CD14-positive monocyte (primary cell): ENCODE measurements at regions not wholly inside any gene's neighbourhood (a gene's known extent, or its start where the extent isn't known, plus 50 kb on each side); places are given as distances from the start of the nearest gene placed in this dataset.

Experiments used
- DNase-seq, 3 donors: peaks; one replicate each; pipeline ENCODE4 v3.0.0-alpha.2; 2011 to 2022
- H2AFZ ChIP-seq: 2 replicates; pipeline ENCODE4 v1.6.0; 2012; ENCODE audit warnings: mild to moderate bottlenecking, low read depth, low read length, inconsistent platforms; ENCODE audit not compliant: insufficient read depth, poor library complexity, severe bottlenecking
- H3K27ac ChIP-seq, 2 donors: 1 replicate in 1 of 2; 2 replicates in 1 of 2; pipeline ENCODE4 v1.5.1; 2012 to 2013; ENCODE audit warnings: low read length in 2 of 2, control low read depth in 1 of 2, inconsistent platforms in 1 of 2, low read depth in 1 of 2, mild to moderate bottlenecking in 1 of 2
- H3K27me3 ChIP-seq, 2 donors: one replicate each; pipeline versions ENCODE4 v1.6.0 to v1.6.1; 2011 to 2013; ENCODE audit warnings: low read length in 2 of 2; ENCODE audit not compliant: control insufficient read depth in 2 of 2, insufficient read depth in 2 of 2
- H3K36me3 ChIP-seq, 2 donors: replicated peaks in 1 of 2; 1 replicate in 1 of 2; 2 replicates in 1 of 2; pipeline versions ENCODE4 v1.5.1 to v1.6.1; 2012 to 2013; ENCODE audit warnings: low read length in 2 of 2, control low read depth in 1 of 2, inconsistent platforms in 1 of 2, mild to moderate bottlenecking in 1 of 2; ENCODE audit not compliant: insufficient read depth in 2 of 2, control insufficient read depth in 1 of 2
- H3K4me1 ChIP-seq, 2 donors: 1 replicate in 1 of 2; 2 replicates in 1 of 2; pipeline versions ENCODE4 v1.5.1 to v1.6.1; 2012 to 2013; ENCODE audit warnings: low read length in 2 of 2, control low read depth in 1 of 2, inconsistent platforms in 1 of 2, mild to moderate bottlenecking in 1 of 2, moderate library complexity in 1 of 2; ENCODE audit not compliant: insufficient read depth in 2 of 2, control insufficient read depth in 1 of 2
- H3K4me2 ChIP-seq: replicated peaks from 2 replicates; pipeline ENCODE3; 2012; ENCODE audit warnings: low read length, moderate library complexity, mild to moderate bottlenecking; ENCODE audit not compliant: poor library complexity, severe bottlenecking; ENCODE audit errors: extremely low read depth
- H3K4me3 ChIP-seq, 3 experiments: fragments of 200-600 bp in 1 of 3; sonication (generic) in 1 of 3; replicated peaks in 1 of 3; 1 replicate in 2 of 3; 2 replicates in 1 of 3; pipeline ENCODE4 v1.5.1; 2011 to 2013; ENCODE audit warnings: low read length in 3 of 3, mild to moderate bottlenecking in 3 of 3, control low read depth in 2 of 3, low read depth in 2 of 3, inconsistent platforms in 1 of 3, moderate library complexity in 1 of 3
- H3K79me2 ChIP-seq: 2 replicates; pipeline ENCODE4 v1.6.0; 2012; ENCODE audit warnings: mild to moderate bottlenecking, control low read depth, inconsistent platforms, low read length, moderate library complexity; ENCODE audit not compliant: insufficient read depth
- H3K9ac ChIP-seq: 2 replicates; pipeline ENCODE4 v1.6.0; 2017; ENCODE audit warnings: low read length, mild to moderate bottlenecking; ENCODE audit not compliant: insufficient read depth, poor library complexity, severe bottlenecking
- H3K9me3 ChIP-seq, 2 donors: replicated peaks in 1 of 2; 1 replicate in 1 of 2; 2 replicates in 1 of 2; pipeline versions ENCODE4 v1.5.1 to v1.6.1; 2012 to 2013; ENCODE audit warnings: low read length in 2 of 2, control low read depth in 1 of 2; ENCODE audit not compliant: control insufficient read depth in 1 of 2, insufficient read depth in 1 of 2
- H4K20me1 ChIP-seq: 2 replicates; pipeline ENCODE4 v1.6.0; 2012; ENCODE audit warnings: mild to moderate bottlenecking, low read length, control low read depth, moderate library complexity; ENCODE audit not compliant: insufficient read depth
- H3K27ac Mint-ChIP-seq, 7 donors: one replicate each; pipeline ENCODE4 v1.8.0; 2020; ENCODE audit warnings: mild to moderate bottlenecking in 7 of 7, mixed read lengths in 7 of 7, moderate library complexity in 6 of 7, inconsistent platforms in 2 of 7
- H3K27me3 Mint-ChIP-seq, 3 donors: one replicate each; pipeline ENCODE4 v1.8.0; 2021 to 2022; ENCODE audit warnings: low read depth in 3 of 3, mild to moderate bottlenecking in 3 of 3, mixed read lengths in 3 of 3, moderate library complexity in 3 of 3, inconsistent platforms in 1 of 3
- H3K36me3 Mint-ChIP-seq, 2 donors: one replicate each; pipeline ENCODE4 v1.8.0; 2020; ENCODE audit warnings: mixed read lengths in 2 of 2, inconsistent platforms in 1 of 2, mild to moderate bottlenecking in 1 of 2
- H3K4me1 Mint-ChIP-seq: one replicate; pipeline ENCODE4 v1.8.0; 2020; ENCODE audit warnings: mild to moderate bottlenecking, mixed read lengths
- H3K4me3 Mint-ChIP-seq, 2 donors: one replicate each; pipeline ENCODE4 v1.8.0; 2020; ENCODE audit warnings: mild to moderate bottlenecking in 2 of 2, mixed read lengths in 2 of 2, moderate library complexity in 1 of 2
- H3K9me3 Mint-ChIP-seq, 7 donors: one replicate each; pipeline ENCODE4 v1.8.0; 2020 to 2022; ENCODE audit warnings: mixed read lengths in 7 of 7, mild to moderate bottlenecking in 6 of 7, moderate library complexity in 6 of 7, inconsistent platforms in 2 of 7
- WGBS: methylation state at CpG from one replicate; pipeline ENCODE4 v1.1.5; 2013; ENCODE audit warnings: missing lambda C conversion rate; ENCODE audit not compliant: insufficient coverage; 5-methylcytosine and 5-hydroxymethylcytosine counted together
- intact Hi-C, 2 donors: fragments of 100-400 bp; cut with micrococcal nuclease; formaldehyde crosslinking; loops; one replicate each; pipeline versions ENCODE4 v1.15.0 to v1.15.1; 2023
- TF ChIP-seq, protein P1 (sequence below): fragments of 200-600 bp; IDR thresholded peaks from one replicate; pipeline ENCODE4 v1.8.0; 2022; ENCODE audit warnings: antibody characterized with exemption, mild to moderate bottlenecking

DNA sequence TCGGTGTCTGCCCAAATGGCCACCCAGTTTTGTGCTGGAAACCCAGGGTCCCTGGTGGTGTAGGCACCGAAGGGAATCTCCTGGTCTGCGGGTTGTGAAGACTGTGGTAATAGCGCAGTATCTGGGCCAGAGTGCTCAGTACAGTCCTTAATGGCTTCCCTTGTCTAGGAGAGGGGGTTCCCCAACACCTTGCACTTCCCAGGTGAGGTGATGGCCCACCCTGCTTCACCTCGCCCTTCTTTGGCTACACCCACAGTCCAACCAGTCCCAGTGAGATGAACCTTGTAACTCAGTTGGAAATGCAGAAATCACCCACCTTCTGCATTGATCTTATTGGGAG, 402.4 kb downstream of the SRGAP2C start:
- Mint-ChIP-seq H3K9me3 (peaks cover 3 to 19% (median 13%) of the 10 kb centered on the region in 7 donors), H3K27ac (no peak overlapping the region), H3K4me3 (no peak overlapping the region), H3K4me1 (peaks cover 7% of the 10 kb centered on the region), H3K36me3 (peaks cover 0 to 2% of the 10 kb centered on the region in 2 donors), H3K27me3 (no peaks in the 10 kb centered on the region)
- H3K4me3 ChIP-seq: no peak overlapping the region
- H3K9ac ChIP-seq: no peak overlapping the region
- DNase-seq: no peak
- no peaks in the 10 kb centered on the region for H3K36me3 ChIP-seq
- intact Hi-C loops: no loop called here
- no peaks in the 10 kb centered on the region for H3K79me2 ChIP-seq
- peaks cover 0 to 6% of the 10 kb centered on the region in 2 donors for H3K9me3 ChIP-seq
- H3K27me3 ChIP-seq: no peaks in the 10 kb centered on the region
- no peak overlapping the region for H2AFZ ChIP-seq
- H3K4me2 ChIP-seq: no peak overlapping the region
- H3K27ac ChIP-seq: no peak overlapping the region
- TF ChIP-seq, protein P1, sequence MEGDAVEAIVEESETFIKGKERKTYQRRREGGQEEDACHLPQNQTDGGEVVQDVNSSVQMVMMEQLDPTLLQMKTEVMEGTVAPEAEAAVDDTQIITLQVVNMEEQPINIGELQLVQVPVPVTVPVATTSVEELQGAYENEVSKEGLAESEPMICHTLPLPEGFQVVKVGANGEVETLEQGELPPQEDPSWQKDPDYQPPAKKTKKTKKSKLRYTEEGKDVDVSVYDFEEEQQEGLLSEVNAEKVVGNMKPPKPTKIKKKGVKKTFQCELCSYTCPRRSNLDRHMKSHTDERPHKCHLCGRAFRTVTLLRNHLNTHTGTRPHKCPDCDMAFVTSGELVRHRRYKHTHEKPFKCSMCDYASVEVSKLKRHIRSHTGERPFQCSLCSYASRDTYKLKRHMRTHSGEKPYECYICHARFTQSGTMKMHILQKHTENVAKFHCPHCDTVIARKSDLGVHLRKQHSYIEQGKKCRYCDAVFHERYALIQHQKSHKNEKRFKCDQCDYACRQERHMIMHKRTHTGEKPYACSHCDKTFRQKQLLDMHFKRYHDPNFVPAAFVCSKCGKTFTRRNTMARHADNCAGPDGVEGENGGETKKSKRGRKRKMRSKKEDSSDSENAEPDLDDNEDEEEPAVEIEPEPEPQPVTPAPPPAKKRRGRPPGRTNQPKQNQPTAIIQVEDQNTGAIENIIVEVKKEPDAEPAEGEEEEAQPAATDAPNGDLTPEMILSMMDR: no peak
- no peaks in the 10 kb centered on the region for H4K20me1 ChIP-seq
- WGBS: 100% methylated on average over 2 of the region's 5 CpGs
- H3K4me1 ChIP-seq: no peaks in the 10 kb centered on the region

DNA sequence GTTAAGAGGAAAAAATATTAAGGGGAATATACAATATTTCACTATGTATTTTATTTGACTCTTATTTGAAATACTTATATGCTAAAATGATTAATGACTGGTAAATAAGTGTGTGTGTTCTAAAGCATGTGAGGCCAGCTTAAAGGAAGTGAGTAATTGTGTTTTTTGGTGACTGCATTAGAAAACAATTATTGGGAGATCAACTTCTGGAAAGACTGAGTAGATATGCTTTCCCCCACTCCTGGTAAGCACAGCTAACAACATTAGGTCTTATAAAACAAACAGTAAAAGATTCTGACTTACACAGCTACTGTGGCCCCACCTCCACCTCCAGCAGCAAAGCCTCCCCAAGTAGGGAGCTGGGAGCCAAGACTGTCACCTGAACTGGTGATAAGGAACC, 403.0 kb downstream of the SRGAP2C start:
- Histone ChIP-seq H4K20me1 (no peaks in the 10 kb centered on the region), H3K4me2 (no peak overlapping the region), H3K27ac (no peak overlapping the region), H3K4me1 (no peaks in the 10 kb centered on the region), H3K79me2 (no peaks in the 10 kb centered on the region), H3K4me3 (no peak overlapping the region), H3K36me3 (no peaks in the 10 kb centered on the region), H2AFZ (no peak overlapping the region), H3K27me3 (no peaks in the 10 kb centered on the region), H3K9me3 (peaks cover 0 to 6% of the 10 kb centered on the region in 2 donors), H3K9ac (no peak overlapping the region)
- TF ChIP-seq, protein P1: no peak
- no peak overlapping the region for H3K4me3 Mint-ChIP-seq
- no peaks in the 10 kb centered on the region for H3K27me3 Mint-ChIP-seq
- DNase-seq: no peak
- peaks cover 0 to 16% (median 8%) of the 10 kb centered on the region in 7 donors for H3K9me3 Mint-ChIP-seq
- intact Hi-C loops: no loop called here
- no peak overlapping the region for H3K27ac Mint-ChIP-seq
- peaks cover 0 to 2% of the 10 kb centered on the region in 2 donors for H3K36me3 Mint-ChIP-seq
- H3K4me1 Mint-ChIP-seq: peaks cover 6% of the 10 kb centered on the region
